GM12872 (cell line): ENCODE measurements at regions not wholly inside any gene's neighbourhood (a gene's known extent, or its start where the extent isn't known, plus 50 kb on each side); places are given as distances from the start of the nearest gene placed in this dataset.

Experiments
- TF ChIP-seq, protein P1 (sequence below): IDR thresholded peaks from 3 replicates; pipeline ENCODE4 v1.5.1; 2011; ENCODE audit warnings: low read depth, mild to moderate bottlenecking, low read length, moderate library complexity; ENCODE audit not compliant: insufficient read depth

DNA sequence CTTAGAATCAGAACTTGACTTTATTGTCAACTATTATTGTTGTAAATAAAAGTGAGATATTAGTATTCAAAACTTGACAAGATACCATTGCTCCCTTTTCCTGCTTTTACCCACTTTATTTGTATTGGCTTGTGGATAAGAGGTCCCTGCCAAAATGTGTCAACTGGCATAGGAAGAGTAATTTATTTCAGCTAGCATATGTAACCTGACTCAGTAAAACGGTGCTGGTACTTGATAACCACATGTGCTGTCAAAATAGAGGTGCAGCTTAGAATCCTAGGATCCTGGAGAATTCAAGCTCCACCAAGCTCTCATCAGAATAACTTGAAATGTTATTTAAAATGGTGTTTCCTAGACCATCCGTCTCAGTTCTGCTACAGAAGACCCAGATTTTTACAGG is 90.2 kb upstream of the TGFBR2 start:
- TF ChIP-seq, protein P1, sequence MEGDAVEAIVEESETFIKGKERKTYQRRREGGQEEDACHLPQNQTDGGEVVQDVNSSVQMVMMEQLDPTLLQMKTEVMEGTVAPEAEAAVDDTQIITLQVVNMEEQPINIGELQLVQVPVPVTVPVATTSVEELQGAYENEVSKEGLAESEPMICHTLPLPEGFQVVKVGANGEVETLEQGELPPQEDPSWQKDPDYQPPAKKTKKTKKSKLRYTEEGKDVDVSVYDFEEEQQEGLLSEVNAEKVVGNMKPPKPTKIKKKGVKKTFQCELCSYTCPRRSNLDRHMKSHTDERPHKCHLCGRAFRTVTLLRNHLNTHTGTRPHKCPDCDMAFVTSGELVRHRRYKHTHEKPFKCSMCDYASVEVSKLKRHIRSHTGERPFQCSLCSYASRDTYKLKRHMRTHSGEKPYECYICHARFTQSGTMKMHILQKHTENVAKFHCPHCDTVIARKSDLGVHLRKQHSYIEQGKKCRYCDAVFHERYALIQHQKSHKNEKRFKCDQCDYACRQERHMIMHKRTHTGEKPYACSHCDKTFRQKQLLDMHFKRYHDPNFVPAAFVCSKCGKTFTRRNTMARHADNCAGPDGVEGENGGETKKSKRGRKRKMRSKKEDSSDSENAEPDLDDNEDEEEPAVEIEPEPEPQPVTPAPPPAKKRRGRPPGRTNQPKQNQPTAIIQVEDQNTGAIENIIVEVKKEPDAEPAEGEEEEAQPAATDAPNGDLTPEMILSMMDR = no peak

DNA sequence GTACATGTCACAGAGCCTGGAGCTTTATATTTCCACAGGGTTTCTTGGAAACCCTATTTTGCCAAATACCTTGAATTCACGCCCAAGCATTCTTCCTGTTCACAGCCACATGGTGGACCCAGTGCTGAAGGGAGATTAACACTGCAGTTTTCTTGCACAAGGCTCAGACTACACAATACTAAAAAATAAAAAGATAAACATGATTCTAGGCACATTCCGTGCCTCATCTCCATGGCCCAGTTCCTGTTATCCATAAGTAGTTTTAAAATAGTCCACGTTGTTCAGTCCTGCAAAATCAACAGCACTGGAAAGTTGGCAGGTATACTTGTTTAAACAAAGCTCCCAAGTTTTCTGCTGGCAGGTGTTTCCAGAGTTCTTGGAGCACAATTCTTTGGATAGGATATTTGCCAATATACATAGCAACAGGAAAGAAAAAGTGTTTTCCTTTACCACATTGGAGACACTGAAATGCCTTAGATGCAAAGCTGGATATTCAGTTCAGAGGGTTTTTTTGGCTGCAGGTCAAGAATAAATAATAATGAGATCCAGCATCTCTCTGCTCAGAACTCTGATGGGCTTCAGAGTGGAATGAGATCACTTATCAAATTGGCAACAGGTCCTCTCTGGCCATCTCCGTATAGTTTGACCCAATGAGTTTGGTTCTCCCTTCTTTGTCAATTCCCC is 88.1 kb upstream of the TGFBR2 start:
- TF ChIP-seq, protein P1 = no peak

DNA sequence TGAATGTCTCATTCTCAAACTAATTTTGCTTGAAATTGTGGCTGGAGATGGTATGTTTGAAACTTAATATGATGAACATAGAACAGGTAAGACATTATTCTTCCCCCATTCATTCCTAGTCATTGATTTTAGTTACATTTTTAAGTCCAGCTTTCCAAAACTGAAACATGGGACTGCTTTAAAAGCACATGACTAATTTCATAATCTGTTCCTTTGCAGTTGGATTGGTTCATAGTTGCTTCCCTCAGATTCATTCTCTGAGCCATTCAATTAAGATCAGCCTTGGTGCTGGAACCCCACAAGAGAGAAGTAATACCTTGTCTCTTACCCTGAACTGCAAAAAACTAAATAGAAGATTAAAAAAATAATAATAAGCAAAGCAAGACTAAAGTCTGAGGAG is 87.5 kb upstream of the TGFBR2 start:
- TF ChIP-seq, protein P1 = no peak

DNA sequence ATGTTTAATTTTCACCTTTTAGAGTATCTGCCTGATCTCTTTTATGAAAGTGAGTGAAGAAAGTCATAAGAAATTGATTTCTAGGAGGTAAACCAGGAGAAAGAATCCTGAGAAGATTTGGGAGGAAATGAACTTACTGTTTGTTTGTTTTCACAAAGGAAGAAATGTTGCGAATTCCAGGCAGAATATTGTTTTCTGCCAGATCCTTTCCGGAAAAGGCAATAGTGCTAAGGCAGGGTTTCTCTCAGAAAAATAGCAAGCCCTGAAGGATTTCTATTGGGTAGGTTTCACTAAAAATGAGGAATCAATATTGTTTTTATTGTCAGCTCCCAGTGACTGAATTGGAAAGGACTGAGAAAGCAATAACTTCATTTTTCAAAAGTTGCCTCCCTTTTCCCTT is 85.7 kb upstream of the TGFBR2 start:
- TF ChIP-seq, protein P1 = no peak

DNA sequence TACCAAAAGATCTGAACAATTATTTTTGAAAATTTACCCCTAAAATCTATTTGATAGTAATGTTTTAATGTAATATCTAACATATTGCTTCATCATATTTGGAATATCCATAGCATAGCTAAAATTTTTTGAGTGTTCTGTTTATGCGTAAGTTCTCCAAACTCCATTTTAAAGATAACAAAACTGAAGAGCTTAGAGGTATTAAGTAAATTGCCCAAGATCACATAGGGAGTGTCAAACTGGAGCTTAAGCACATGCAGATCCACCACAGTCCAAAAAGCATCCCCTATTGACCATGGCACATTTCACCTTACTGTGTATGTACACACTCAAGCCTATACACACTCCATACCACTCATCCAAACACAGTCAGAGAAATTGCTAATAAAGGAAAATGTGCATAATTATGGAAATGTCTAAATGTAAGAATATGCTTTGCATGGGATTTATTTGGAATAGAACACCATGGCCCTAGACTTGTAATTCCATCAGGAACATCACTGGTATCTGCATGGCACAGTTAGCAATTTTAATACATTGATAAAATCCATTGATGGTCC is 85.2 kb upstream of the TGFBR2 start:
- TF ChIP-seq, protein P1 = no peak

DNA sequence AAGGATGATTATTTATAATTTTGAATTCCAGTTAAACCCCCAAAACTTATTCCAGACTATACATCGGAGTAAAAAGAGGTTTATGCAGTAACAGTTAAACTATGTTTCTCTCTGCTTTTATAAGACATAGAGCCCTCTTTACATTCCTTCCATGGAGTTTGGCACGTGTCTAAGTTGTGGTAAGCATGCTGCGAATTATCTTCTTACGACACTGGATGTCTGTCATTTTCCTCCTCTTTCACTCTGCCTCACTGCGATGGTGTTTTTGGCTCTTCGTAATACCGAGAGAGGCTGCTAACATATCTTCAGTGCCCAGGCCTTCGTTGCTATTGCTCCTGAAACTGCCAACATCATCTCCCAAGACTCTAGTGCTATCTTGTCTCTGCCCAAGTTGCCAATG is 83.9 kb upstream of the TGFBR2 start:
- TF ChIP-seq, protein P1 = no peak

DNA sequence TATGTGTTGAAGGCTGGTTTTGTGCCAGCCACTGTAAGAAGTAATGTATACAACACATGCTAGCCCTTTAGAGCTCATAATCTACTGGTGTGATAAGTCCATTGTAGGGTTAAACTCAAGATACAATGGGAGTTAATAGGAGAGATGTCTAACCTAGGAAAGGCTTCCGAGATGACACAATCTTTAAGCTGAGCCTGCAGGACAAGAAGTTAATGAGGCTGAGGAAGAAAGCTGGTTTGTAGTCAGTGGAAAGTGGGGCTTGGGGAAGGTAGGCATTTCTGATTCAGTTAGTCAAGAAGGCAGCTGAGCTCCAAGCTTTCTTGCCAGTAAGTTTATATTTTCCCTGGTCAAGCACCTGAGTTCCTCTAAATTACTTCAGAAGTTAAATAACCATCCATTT is 83.0 kb upstream of the TGFBR2 start:
- TF ChIP-seq, protein P1 = no peak
